ENCODE measurements at regions not wholly inside any gene's neighbourhood (a gene's known extent, or its start where the extent isn't known, plus 50 kb on each side); places are given as distances from the start of the nearest gene placed in this dataset.

DNA sequence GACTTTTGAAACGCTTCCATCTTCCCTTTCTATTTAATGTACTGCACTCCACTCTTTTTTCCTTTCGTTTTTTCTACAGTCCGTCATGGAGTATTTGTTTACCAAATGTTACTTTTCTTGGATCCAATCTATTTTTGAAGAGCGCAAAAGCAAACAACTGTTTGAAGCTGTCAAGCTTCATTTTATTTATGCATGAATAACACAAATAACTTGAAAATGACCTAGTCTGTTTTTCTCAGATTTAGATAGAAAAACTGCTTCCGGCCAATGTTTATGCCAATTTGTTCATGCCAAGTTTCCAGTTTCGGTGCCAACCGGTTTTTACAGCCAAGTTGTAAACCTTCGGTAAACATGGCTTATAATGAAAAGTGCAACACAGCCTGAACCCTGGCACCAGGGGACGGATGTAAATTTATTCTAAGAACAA is 150.9 kb upstream of the KLF6 start:
- TF ChIP-seq, protein P1, sequence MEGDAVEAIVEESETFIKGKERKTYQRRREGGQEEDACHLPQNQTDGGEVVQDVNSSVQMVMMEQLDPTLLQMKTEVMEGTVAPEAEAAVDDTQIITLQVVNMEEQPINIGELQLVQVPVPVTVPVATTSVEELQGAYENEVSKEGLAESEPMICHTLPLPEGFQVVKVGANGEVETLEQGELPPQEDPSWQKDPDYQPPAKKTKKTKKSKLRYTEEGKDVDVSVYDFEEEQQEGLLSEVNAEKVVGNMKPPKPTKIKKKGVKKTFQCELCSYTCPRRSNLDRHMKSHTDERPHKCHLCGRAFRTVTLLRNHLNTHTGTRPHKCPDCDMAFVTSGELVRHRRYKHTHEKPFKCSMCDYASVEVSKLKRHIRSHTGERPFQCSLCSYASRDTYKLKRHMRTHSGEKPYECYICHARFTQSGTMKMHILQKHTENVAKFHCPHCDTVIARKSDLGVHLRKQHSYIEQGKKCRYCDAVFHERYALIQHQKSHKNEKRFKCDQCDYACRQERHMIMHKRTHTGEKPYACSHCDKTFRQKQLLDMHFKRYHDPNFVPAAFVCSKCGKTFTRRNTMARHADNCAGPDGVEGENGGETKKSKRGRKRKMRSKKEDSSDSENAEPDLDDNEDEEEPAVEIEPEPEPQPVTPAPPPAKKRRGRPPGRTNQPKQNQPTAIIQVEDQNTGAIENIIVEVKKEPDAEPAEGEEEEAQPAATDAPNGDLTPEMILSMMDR (IDR thresholded peaks at IDR 0.05; ENCODE audit: low read depth, low read length): no peak
- no peak for TF ChIP-seq POLR2A (IDR thresholded peaks at IDR 0.05; ENCODE audit: extremely low read depth, insufficient read length)
- TF ChIP-seq, protein P2, sequence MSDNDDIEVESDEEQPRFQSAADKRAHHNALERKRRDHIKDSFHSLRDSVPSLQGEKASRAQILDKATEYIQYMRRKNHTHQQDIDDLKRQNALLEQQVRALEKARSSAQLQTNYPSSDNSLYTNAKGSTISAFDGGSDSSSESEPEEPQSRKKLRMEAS (IDR thresholded peaks at IDR 0.05; ENCODE audit: low read depth, low read length): no peak
- no peak for TF ChIP-seq MYC (IDR thresholded peaks at IDR 0.05; ENCODE audit: low read depth, low read length)

Measured in NB4 (cell line).